GM19438 (cell line): ENCODE measurements at regions not wholly inside any gene's neighbourhood (a gene's known extent, or its start where the extent isn't known, plus 50 kb on each side); places are given as distances from the start of the nearest gene placed in this dataset.
"Not testable (repeated sequence)": the region's sequence is repeated elsewhere in the genome, so short reads cannot be mapped to it uniquely, and the experiment has no call there.

ENCODE experiments used
- ATAC-seq: cut with Tn5 transposase; IDR thresholded peaks from one replicate; pipeline ENCODE4 v1.9.1; 2021; ENCODE audit warnings: low read depth; ENCODE audit not compliant: unreplicated experiment

DNA sequence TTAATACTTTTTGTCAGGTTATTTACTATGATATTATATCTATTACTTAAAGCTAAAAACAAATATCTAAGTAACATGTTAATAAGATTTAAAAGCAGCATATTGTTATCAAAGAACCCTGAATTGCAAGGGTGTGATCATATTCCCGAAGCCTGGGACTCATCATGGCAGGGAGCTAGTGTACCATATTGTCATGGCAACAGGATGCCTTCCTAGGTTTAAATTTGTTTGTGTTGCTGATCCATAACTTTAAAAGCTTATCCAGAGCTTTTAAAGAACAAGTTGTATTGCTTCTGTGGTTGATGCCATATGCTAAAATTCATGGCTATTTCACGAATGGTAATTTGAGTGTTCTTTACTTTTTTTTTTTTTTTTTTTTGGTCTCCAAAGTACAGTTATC, 500.5 kb downstream of the NAV3 start:
- ATAC-seq: no peak

GRCh38 chr12:78331753-78332152, 501.1 kb downstream of the NAV3 start:
- no peak for ATAC-seq

DNA sequence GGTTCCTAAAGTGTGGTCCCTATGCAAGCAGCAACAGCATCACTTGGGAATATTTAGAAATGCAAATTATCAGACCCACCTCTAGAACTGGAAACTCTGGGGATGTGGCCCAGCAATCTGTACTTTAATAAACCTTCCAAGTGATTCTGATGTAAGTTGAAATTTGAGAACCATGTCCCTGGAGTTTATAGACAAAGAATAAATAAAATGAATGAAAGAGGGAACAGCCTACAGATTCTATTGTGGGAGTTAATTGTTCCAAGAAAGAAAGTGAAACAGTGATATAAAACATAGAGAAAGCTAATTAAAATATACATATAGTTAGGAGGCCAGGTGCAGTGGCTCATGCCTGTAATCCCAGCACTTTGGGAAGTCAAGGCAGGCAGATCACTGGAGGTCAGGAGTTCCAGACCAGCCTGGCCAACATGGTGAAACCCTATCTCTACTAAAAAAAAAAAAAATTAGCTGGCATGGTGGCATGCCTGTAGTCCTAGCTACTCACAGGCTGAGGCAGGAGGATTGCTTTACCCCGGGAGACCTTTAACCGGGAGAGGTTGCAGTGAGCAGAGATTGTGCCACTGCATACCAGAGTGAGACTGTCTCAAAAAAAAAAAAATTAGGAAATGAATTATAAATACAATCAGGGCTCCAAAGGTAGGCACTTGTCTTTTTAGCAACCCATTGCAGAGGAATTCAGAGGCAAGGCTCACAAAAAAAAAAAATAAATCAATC, 507.5 kb downstream of the NAV3 start:
- no peak for ATAC-seq

- ATAC-seq: no peak
Measured at GRCh38 chr12:78340406-78340805, 509.7 kb downstream of the NAV3 start.

DNA sequence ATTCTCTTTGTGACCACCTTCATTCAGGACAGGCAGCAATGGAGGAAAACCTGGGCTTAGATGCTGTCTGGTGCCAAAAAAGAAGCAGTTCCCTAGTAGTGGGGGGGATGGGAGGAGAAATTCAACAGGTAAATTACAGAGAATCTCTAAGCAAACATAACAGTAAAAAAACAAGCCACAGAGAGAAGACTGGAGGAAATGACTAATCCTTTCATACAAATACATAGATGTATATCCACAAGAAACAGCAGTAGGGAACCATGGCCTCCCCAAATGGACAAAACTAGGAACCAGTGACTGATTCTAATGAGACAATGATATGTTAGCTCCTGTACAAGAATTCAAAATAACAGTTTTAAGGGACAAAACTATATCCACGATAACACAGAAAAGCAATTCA, 513.0 kb downstream of the NAV3 start:
- ATAC-seq: no peak

GRCh38 chr12:78359520-78359919, 505.1 kb upstream of the SYT1 start:
- no peak for ATAC-seq

DNA sequence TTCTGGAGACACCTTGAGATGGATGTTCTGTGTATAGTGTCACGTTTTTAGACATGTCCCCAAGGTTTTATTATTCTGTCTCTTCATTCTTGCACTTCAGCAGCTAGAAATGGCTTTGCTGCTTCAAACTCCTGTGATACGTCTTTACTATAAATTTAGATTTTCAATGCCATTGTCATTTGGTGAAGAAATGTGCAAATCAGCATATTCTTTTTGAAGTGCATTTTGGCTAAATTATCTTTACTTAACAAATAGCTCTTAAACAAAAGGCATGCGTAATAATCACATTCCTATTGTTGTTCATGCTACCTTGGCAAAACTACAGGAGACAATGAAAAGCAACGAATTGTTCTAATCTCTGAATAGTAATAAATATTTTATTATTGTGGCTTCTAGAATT, 502.9 kb upstream of the SYT1 start:
- ATAC-seq: no peak

GRCh38 chr12:78371284-78371683, 493.3 kb upstream of the SYT1 start:
- ATAC-seq: no peak

GRCh38 chr12:78375461-78375860, 489.1 kb upstream of the SYT1 start:
- ATAC-seq: no peak

- ATAC-seq: no peak
Measured at GRCh38 chr12:78376257-78376656, 488.3 kb upstream of the SYT1 start.

- not testable (repeated sequence) for ATAC-seq
Measured at GRCh38 chr12:78379065-78379464, 485.5 kb upstream of the SYT1 start.

DNA sequence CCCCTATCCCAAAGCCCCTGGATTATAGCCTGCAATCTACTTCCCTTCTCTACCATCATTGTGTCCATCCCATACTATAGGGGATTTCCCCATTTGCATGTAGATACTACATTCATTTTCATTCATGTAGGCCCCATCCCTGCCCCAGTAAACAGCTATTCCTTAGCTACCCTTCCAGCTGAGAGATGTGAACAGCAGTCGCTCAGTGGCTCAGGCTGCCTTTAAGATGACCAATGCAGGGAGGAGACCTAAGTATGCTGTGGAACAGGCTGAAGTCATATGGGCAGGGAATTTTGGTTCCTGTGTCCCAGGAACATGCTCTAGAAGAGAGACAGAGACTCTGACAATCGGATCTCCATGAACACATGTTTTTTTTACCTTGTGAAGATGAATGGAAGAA, 481.2 kb upstream of the SYT1 start:
- ATAC-seq: no peak

GRCh38 chr12:78384541-78384940, 480.0 kb upstream of the SYT1 start:
- no peak for ATAC-seq

DNA sequence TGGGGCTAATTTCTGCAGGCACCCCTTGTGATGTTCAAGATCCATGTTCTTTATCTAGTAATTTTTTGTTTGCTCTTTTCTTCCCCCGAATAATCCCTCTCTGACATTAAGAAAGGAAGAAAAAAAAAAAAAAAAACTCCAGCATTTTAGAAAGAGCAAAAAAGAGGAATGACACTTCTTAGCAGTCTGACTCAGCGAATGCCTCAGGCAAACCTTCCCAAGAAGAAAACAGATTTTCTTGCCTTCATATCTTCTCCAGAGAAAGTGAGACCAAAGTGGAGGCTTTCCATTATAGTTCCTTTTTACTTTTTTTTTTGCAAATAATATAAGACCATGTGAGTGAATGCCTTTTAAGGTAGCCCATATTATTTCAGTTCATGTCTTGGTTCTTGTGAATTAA, 479.0 kb upstream of the SYT1 start:
- ATAC-seq: no peak

GRCh38 chr12:78386871-78387270, 477.7 kb upstream of the SYT1 start:
- no peak for ATAC-seq

DNA sequence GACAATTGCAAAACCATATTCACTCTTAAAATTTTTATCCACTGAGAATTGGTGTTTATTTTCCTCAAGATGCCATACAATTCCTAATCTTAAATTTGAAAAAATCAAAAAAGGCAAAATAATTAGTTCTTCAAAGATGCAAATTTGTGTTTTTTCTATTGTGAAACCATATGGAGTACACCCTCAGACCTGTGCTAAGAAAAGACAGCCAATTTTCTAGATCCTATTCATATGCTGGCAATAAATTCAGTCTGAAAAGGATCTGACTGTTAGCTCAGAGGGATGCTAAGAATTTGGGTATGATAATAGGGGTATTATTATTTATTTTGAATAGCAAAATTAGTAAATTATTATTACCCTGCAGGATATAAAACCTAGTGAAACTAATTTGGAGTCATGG, 476.9 kb upstream of the SYT1 start:
- ATAC-seq: no peak

- no peak for ATAC-seq
Measured at GRCh38 chr12:78388461-78388860, 476.1 kb upstream of the SYT1 start.

DNA sequence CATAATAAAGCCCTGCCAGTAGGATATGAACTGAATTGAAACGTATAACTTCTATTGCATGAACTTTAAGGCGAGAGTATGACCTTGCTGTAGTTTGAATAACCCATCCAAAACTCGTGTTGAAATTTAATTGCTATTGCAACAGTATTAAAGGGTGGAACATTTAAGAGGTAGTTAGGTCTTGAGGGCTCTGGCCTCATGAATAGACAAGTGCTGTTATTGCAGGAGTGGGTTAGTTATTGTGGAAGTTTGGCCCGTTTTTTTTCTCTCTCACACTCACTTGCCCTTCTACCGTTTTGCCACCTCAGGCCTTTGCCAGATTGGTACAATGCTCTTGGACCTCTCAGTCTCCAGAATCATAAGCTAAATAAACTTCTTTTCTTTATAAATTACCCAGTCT, 473.7 kb upstream of the SYT1 start:
- no peak for ATAC-seq

GRCh38 chr12:78392918-78393317, 471.7 kb upstream of the SYT1 start:
- no peak for ATAC-seq

DNA sequence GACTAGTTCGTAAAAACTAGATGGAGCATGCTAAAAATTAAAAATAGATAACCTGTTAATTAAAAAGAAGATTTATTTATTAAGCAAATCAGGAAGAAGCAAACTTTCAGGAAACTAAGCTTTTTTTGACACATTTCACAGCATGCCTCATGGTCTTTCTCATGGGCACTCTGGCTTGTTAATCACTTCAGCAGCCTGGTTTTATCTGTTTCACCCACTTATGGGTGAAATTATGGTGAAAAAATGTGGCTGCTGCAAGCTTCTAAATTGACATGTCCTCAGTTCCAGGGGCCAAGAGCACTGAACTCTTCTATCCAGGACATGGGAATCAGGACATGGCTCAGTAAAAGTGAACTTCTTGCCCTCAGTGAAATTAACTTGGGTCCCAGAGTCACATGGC, 468.6 kb upstream of the SYT1 start:
- no peak for ATAC-seq

- no peak for ATAC-seq
Measured at GRCh38 chr12:78396538-78396937, 468.0 kb upstream of the SYT1 start.

GRCh38 chr12:78398750-78399149, 465.8 kb upstream of the SYT1 start:
- no peak for ATAC-seq
